HepG2 (cell line): ENCODE measurements at regions not wholly inside any gene's neighbourhood (a gene's known extent, or its start where the extent isn't known, plus 50 kb on each side); places are given as distances from the start of the nearest gene placed in this dataset.

Experiments
- ATAC-seq: fragments of 200-7000 bp; cut with Tn5 transposase; 3 replicates; pipeline ENCODE4 v1.9.1; 2020; ENCODE audit warnings: mild to moderate bottlenecking, moderate library complexity
- BruUV-seq: library from RNA; stranded (reverse); fragments of 400-500 nt; replicated peaks from 2 replicates; lab custom pipeline; 2021; lab: Mats Ljungman, UMichigan
- CTCF ChIA-PET: fragments of 300-600 bp; formaldehyde crosslinking; extraction: SDS; loops from one replicate; lab custom pipeline; 2021; ENCODE audit warnings: low total read pairs, inconsistent platforms, low intra/inter-chr PET ratio; lab: Yijun Ruan, JAX
- POLR2A ChIA-PET: fragments of 350-600 bp; sonication (Branson Sonifier 250); formaldehyde crosslinking; loops from one replicate; lab custom pipeline; 2020; ENCODE audit warnings: antibody characterized with exemption, inconsistent platforms; lab: Yijun Ruan, JAX
- DNase-seq: peaks from one replicate; pipeline ENCODE4 v3.0.0-alpha.2; 2015; ENCODE audit warnings: low spot score
- FAIRE-seq: peaks from 3 replicates; lab custom pipeline; 2011; peaks lifted over from hg19 to GRCh38; lab: Jason Lieb, UNC
- H2AFZ ChIP-seq: one replicate; pipeline ENCODE4 v1.6.1; 2011; ENCODE audit warnings: low read length, inconsistent platforms
- H3K27ac ChIP-seq: fragments of 300-600 bp; 3 replicates; pipeline ENCODE4 v1.8.0; 2011; ENCODE audit warnings: mixed run types, mild to moderate bottlenecking, mixed read lengths, low read length, inconsistent platforms; ENCODE audit not compliant: insufficient read depth; ENCODE audit errors: extremely low read length
- H3K27me3 ChIP-seq, 2 experiments: fragments of 200-600 bp in 1 of 2; 2 replicates in 1 of 2; 3 replicates in 1 of 2; pipeline versions ENCODE4 v1.6.0 to v1.8.0; 2011; ENCODE audit warnings: low read length in 2 of 2, mild to moderate bottlenecking in 2 of 2, moderate library complexity in 2 of 2, inconsistent platforms in 1 of 2; ENCODE audit not compliant: insufficient read depth in 2 of 2, control insufficient read depth in 1 of 2
- H3K36me3 ChIP-seq, 2 experiments: fragments of 200-600 bp in 1 of 2; replicated peaks in 1 of 2; 2 replicates in 1 of 2; 3 replicates in 1 of 2; pipeline versions ENCODE4 v1.5.1 to v1.8.0; 2011; ENCODE audit warnings: low read length in 2 of 2, inconsistent platforms in 1 of 2; ENCODE audit not compliant: insufficient read depth in 2 of 2, control insufficient read depth in 1 of 2
- H3K4me1 ChIP-seq: 2 replicates; pipeline ENCODE4 v1.5.1; 2012; ENCODE audit warnings: low read length, inconsistent platforms; ENCODE audit not compliant: insufficient read depth
- H3K4me2 ChIP-seq: 2 replicates; pipeline ENCODE4 v1.6.0; 2011; ENCODE audit warnings: low read depth, low read length, inconsistent platforms
- H3K4me3 ChIP-seq, 3 experiments: fragments of 200-600 bp in 1 of 3; sonication (generic), shearing (Covaris generic) in 1 of 3; replicated peaks in 1 of 3; 2 replicates each; pipeline ENCODE4 v1.5.1; 2011 to 2016; ENCODE audit warnings: low read length in 3 of 3, inconsistent platforms in 2 of 3, low read depth in 2 of 3, mild to moderate bottlenecking in 2 of 3, control low read depth in 1 of 3, mixed read lengths in 1 of 3; ENCODE audit not compliant: insufficient read depth in 1 of 3
- H3K79me2 ChIP-seq: one replicate; pipeline ENCODE4 v1.6.1; 2011; ENCODE audit warnings: low read length, inconsistent platforms; ENCODE audit not compliant: insufficient read depth
- H3K9ac ChIP-seq: 2 replicates; pipeline ENCODE4 v1.6.0; 2011; ENCODE audit warnings: mild to moderate bottlenecking, low read depth, low read length, inconsistent platforms; ENCODE audit not compliant: insufficient read depth
- H3K9me3 ChIP-seq: 2 replicates; pipeline ENCODE4 v1.5.1; 2012; ENCODE audit warnings: mild to moderate bottlenecking, low read length
- H4K20me1 ChIP-seq: 2 replicates; pipeline ENCODE4 v1.6.0; 2011; ENCODE audit warnings: inconsistent platforms, mild to moderate bottlenecking, low read length, moderate library complexity; ENCODE audit not compliant: insufficient read depth
- MAFF ChIP-seq: IDR thresholded peaks from 2 replicates; pipeline ENCODE4 v1.6.1; 2011; ENCODE audit warnings: low read depth, low read length, improper control_type of control experiment
- MAFK ChIP-seq, 2 experiments: IDR thresholded peaks in 1 of 2; conservative IDR thresholded peaks in 1 of 2; 2 replicates each; pipeline ENCODE4 v1.6.1; 2011; ENCODE audit warnings: improper control_type of control experiment in 2 of 2, low read length in 2 of 2
- SMAD9 ChIP-seq: sonication (generic); formaldehyde crosslinking; IDR thresholded peaks from 2 replicates; pipeline ENCODE4 v1.5.1; 2020; ENCODE audit warnings: mild to moderate bottlenecking, missing genetic modification reagents
- STAT6 ChIP-seq: sonication (generic); formaldehyde crosslinking; IDR thresholded peaks from 2 replicates; pipeline ENCODE4 v1.4.0; 2020; ENCODE audit warnings: missing genetic modification reagents, mild to moderate bottlenecking, borderline replicate concordance
- ZC3H4 ChIP-seq: sonication (generic); formaldehyde crosslinking; IDR thresholded peaks from 2 replicates; pipeline ENCODE4 v1.4.0; 2020; ENCODE audit warnings: missing genetic modification reagents, borderline replicate concordance
- ZNF224 ChIP-seq: sonication (generic); formaldehyde crosslinking; IDR thresholded peaks from 2 replicates; pipeline ENCODE4 v1.5.0; 2020; ENCODE audit warnings: mild to moderate bottlenecking, missing genetic modification reagents
- ZSCAN21 ChIP-seq: sonication (generic); formaldehyde crosslinking; IDR thresholded peaks from 2 replicates; pipeline ENCODE4 v1.8.0; 2022; ENCODE audit warnings: mild to moderate bottlenecking, missing genetic modification reagents, moderate library complexity, borderline replicate concordance
- WGBS: methylation state at CpG from one replicate; pipeline ENCODE4 v1.1.6; 2017; ENCODE audit warnings: low lambda C conversion rate; 5-methylcytosine and 5-hydroxymethylcytosine counted together
- in situ Hi-C: cut with HindIII; loops from 2 replicates; pipeline ENCODE4 v1.10.0; 2017; ENCODE audit warnings: low pct_unique_long_range_greater_than_20kb; ENCODE audit not compliant: extremely low pct_ligation_motif_present
- intact Hi-C: fragments of 100-400 bp; cut with micrococcal nuclease; formaldehyde crosslinking; loops from one replicate; pipeline ENCODE4 v1.10.0; 2022; ENCODE audit not compliant: unreplicated experiment

GRCh38 chr7:48806731-48807130 lies 117.6 kb upstream of the CDC14C start (continued):
- TF ChIP-seq STAT6 (CRISPR knock-in tag), result no peak

GRCh38 chr7:48811071-48811470 lies 113.3 kb upstream of the CDC14C start:
- Histone ChIP-seq H3K9me3 (no peaks in the 10 kb centered on the region), H3K36me3 (no peaks in the 10 kb centered on the region), H3K4me2 (no peak overlapping the region), H3K27me3 (no peaks in the 10 kb centered on the region), H3K9ac (no peak overlapping the region), H3K79me2 (no peaks in the 10 kb centered on the region), H3K4me3 (no peak overlapping the region), H2AFZ (no peak overlapping the region), H4K20me1 (no peaks in the 10 kb centered on the region), H3K4me1 (no peaks in the 10 kb centered on the region), H3K27ac (no peak overlapping the region)
- ChIA-PET CTCF (no interaction called here), POLR2A (no interaction called here)
- DNase-seq (no peak), ATAC-seq (no peak), FAIRE-seq (no peak)
- in situ Hi-C loops (no loop called here), intact Hi-C loops (no loop called here)
- no TSS peak for BruUV-seq
- WGBS, result 17% methylated on average over 2 of the region's 2 CpGs
- peak; percentile 24; the same call in 1 of the 2 replicates for TF ChIP-seq MAFF
- no peak for TF ChIP-seq ZNF224 (CRISPR knock-in tag)
- TF ChIP-seq ZC3H4, result no peak
- TF ChIP-seq ZSCAN21 (CRISPR knock-in tag), result no peak
- peak; percentile 26 to 44; a peak in 2 of 4 replicates for TF ChIP-seq MAFK (conservative IDR thresholded peaks at IDR 0.05 in 1 of 2, IDR thresholded peaks at IDR 0.05 in 1 of 2; ENCODE audit: low read length in 2 of 2)
- no peak for TF ChIP-seq SMAD9
